Stimulated activated CD4-positive, alpha-beta T cell treated with anti-CD3 and anti-CD28 coated beads, TNF-alpha, amount 100 ng/mL, for 4 hours (primary cell): ENCODE measurements at regions not wholly inside any gene's neighbourhood (a gene's known extent, or its start where the extent isn't known, plus 50 kb on each side); places are given as distances from the start of the nearest gene placed in this dataset.
"Not testable (repeated sequence)": the region's sequence is repeated elsewhere in the genome, so short reads cannot be mapped to it uniquely, and the experiment has no call there.

Source experiments
- DNase-seq, 3 experiments: peaks; one replicate each; pipeline ENCODE4 v3.0.0-alpha.2; 2020; ENCODE audit warnings: low read depth in 3 of 3

GRCh38 chr11:57917632-57918031 lies 106.0 kb upstream of the OR9Q1 start:
- no peak for DNase-seq

GRCh38 chr11:57920971-57921370 lies 102.7 kb upstream of the OR9Q1 start:
- DNase-seq, result no peak

GRCh38 chr11:57932105-57932504 lies 91.6 kb upstream of the OR9Q1 start:
- no peak for DNase-seq

GRCh38 chr11:57935402-57936049 lies 88.2 kb upstream of the OR9Q1 start:
- no peak for DNase-seq

- DNase-seq, result no peak
These were observed 87.6 kb upstream of the OR9Q1 start for GRCh38 chr11:57936050-57936418.

GRCh38 chr11:57937431-57937830 lies 86.2 kb upstream of the OR9Q1 start:
- DNase-seq, result no peak

GRCh38 chr11:57938351-57938750 lies 85.3 kb upstream of the OR9Q1 start:
- DNase-seq, result no peak

GRCh38 chr11:57940044-57940756 lies 83.5 kb upstream of the OR9Q1 start:
- DNase-seq, result no peak

- DNase-seq, result no peak
These were observed 81.8 kb upstream of the OR9Q1 start for GRCh38 chr11:57941875-57942274.

GRCh38 chr11:57942808-57943207 lies 80.9 kb upstream of the OR9Q1 start:
- DNase-seq, result no peak

GRCh38 chr11:57943766-57944165 lies 79.9 kb upstream of the OR9Q1 start:
- DNase-seq, result not testable (repeated sequence)

GRCh38 chr11:57946628-57947027 lies 77.1 kb upstream of the OR9Q1 start:
- no peak for DNase-seq

GRCh38 chr11:57964660-57965059 lies 59.0 kb upstream of the OR9Q1 start:
- no peak for DNase-seq

GRCh38 chr11:57971272-57972012 lies 52.2 kb upstream of the OR9Q1 start:
- DNase-seq, result no peak

- DNase-seq, result no peak
These were observed 51.7 kb upstream of the OR9Q1 start for GRCh38 chr11:57972013-57972367.
